HEK293 (cell line): ENCODE measurements at regions not wholly inside any gene's neighbourhood (a gene's known extent, or its start where the extent isn't known, plus 50 kb on each side); places are given as distances from the start of the nearest gene placed in this dataset.

Experiments
- CTCF ChIA-PET: fragments of 350-600 bp; formaldehyde crosslinking; extraction: SDS; loops from one replicate; lab custom pipeline; 2021; ENCODE audit warnings: antibody characterized with exemption; lab: Yijun Ruan, JAX
- POLR2A ChIA-PET: fragments of 300-600 bp; formaldehyde crosslinking; extraction: SDS; loops from one replicate; lab custom pipeline; 2020; ENCODE audit warnings: antibody characterized with exemption, inconsistent platforms; lab: Yijun Ruan, JAX
- H3K27ac ChIP-seq: fragments of 200-500 bp; sonication (Bioruptor generic); 2 replicates; pipeline ENCODE4 v1.5.1; 2014; ENCODE audit warnings: low read depth, low read length, control low read depth, inconsistent platforms; ENCODE audit errors: extremely low read depth
- H3K36me3 ChIP-seq, 2 experiments: fragments of 200-500 bp in 1 of 2; sonication (Bioruptor generic) in 1 of 2; 1 replicate in 1 of 2; 2 replicates in 1 of 2; pipeline ENCODE4 v1.5.1; 2014 to 2017; ENCODE audit warnings: inconsistent platforms in 2 of 2, low read length in 2 of 2; ENCODE audit not compliant: control insufficient read depth in 2 of 2, insufficient read depth in 1 of 2
- H3K4me1 ChIP-seq: fragments of 200-500 bp; sonication (Bioruptor generic); 2 replicates; pipeline ENCODE4 v1.5.1; 2014; ENCODE audit warnings: mild to moderate bottlenecking, low read length, inconsistent platforms; ENCODE audit not compliant: control insufficient read depth, insufficient read depth
- H3K4me3 ChIP-seq: 2 replicates; pipeline ENCODE4 v1.5.1; 2011; ENCODE audit warnings: low read depth, mild to moderate bottlenecking, control low read depth, low read length, moderate library complexity
- H3K9me3 ChIP-seq: fragments of 200-500 bp; sonication (Bioruptor generic); 2 replicates; pipeline ENCODE4 v1.5.1; 2014; ENCODE audit warnings: low read depth, low read length, inconsistent platforms; ENCODE audit not compliant: control insufficient read depth, insufficient read depth
- BCL11A ChIP-seq: fragments of 450-650 bp; formaldehyde crosslinking; IDR thresholded peaks from 2 replicates; pipeline ENCODE4 v1.5.1; 2016; ENCODE audit warnings: low read depth, missing biosample characterization, missing genetic modification characterization
- GLI2 ChIP-seq: fragments of 450-650 bp; formaldehyde crosslinking; IDR thresholded peaks from 2 replicates; pipeline ENCODE4; 2017; ENCODE audit warnings: missing biosample characterization, missing genetic modification characterization, low read depth, borderline replicate concordance
- KLF1 ChIP-seq: fragments of 450-650 bp; formaldehyde crosslinking; IDR thresholded peaks from 2 replicates; pipeline ENCODE4 v1.5.1; 2016; ENCODE audit warnings: missing biosample characterization, missing genetic modification characterization
- MEIS1 ChIP-seq: sonication (generic); formaldehyde crosslinking; IDR thresholded peaks from 2 replicates; pipeline ENCODE4 v1.8.1; 2022; ENCODE audit warnings: missing genetic modification reagents, mild to moderate bottlenecking, borderline replicate concordance
- REPIN1 ChIP-seq: fragments of 450-650 bp; formaldehyde crosslinking; IDR thresholded peaks from 2 replicates; pipeline ENCODE4 v1.5.1; 2017; ENCODE audit warnings: missing biosample characterization, missing genetic modification characterization, low read depth
- SP7 ChIP-seq: fragments of 450-650 bp; formaldehyde crosslinking; IDR thresholded peaks from 2 replicates; pipeline ENCODE4 v1.5.1; 2016; ENCODE audit warnings: missing biosample characterization, missing genetic modification characterization
- ZBTB7A ChIP-seq: fragments of 450-650 bp; formaldehyde crosslinking; IDR thresholded peaks from 2 replicates; pipeline ENCODE4 v1.5.1; 2016; ENCODE audit warnings: low read depth, missing biosample characterization, missing genetic modification characterization
- ZEB2 ChIP-seq: fragments of 450-650 bp; formaldehyde crosslinking; IDR thresholded peaks from 2 replicates; pipeline ENCODE4 v1.5.1; 2016; ENCODE audit warnings: missing biosample characterization, missing genetic modification characterization
- ZFP69B ChIP-seq: fragments of 450-650 bp; formaldehyde crosslinking; IDR thresholded peaks from 2 replicates; pipeline ENCODE4 v1.5.1; 2016; ENCODE audit warnings: missing biosample characterization, missing genetic modification characterization
- ZNF138 ChIP-seq: fragments of 450-650 bp; formaldehyde crosslinking; IDR thresholded peaks from 2 replicates; pipeline ENCODE4 v1.5.1; 2016; ENCODE audit warnings: missing biosample characterization, missing genetic modification characterization, borderline replicate concordance
- ZNF140 ChIP-seq: fragments of 450-650 bp; formaldehyde crosslinking; IDR thresholded peaks from 2 replicates; pipeline ENCODE4 v1.5.1; 2016; ENCODE audit warnings: missing biosample characterization, missing genetic modification characterization
- ZNF146 ChIP-seq: fragments of 450-650 bp; formaldehyde crosslinking; IDR thresholded peaks from 2 replicates; pipeline ENCODE4 v1.5.1; 2016; ENCODE audit warnings: missing biosample characterization, missing genetic modification characterization
- ZNF174 ChIP-seq: fragments of 450-650 bp; formaldehyde crosslinking; IDR thresholded peaks from 2 replicates; pipeline ENCODE4 v1.5.0; 2017; ENCODE audit warnings: missing biosample characterization, mild to moderate bottlenecking, missing genetic modification characterization
- ZNF302 ChIP-seq: fragments of 450-650 bp; formaldehyde crosslinking; IDR thresholded peaks from 2 replicates; pipeline ENCODE4 v1.5.1; 2016; ENCODE audit warnings: missing biosample characterization, missing genetic modification characterization, low read depth
- ZNF311 ChIP-seq: fragments of 450-650 bp; formaldehyde crosslinking; IDR thresholded peaks from 2 replicates; pipeline ENCODE4 v1.5.1; 2017; ENCODE audit warnings: missing biosample characterization, missing genetic modification characterization, borderline replicate concordance
- ZNF324 ChIP-seq: fragments of 450-650 bp; formaldehyde crosslinking; IDR thresholded peaks from 2 replicates; pipeline ENCODE4 v1.5.1; 2016; ENCODE audit warnings: missing biosample characterization, missing genetic modification characterization
- ZNF350 ChIP-seq: fragments of 450-650 bp; formaldehyde crosslinking; IDR thresholded peaks from 2 replicates; pipeline ENCODE4 v1.5.0; 2017; ENCODE audit warnings: missing biosample characterization, mild to moderate bottlenecking, missing genetic modification characterization
- ZNF473 ChIP-seq: fragments of 450-650 bp; formaldehyde crosslinking; IDR thresholded peaks from 2 replicates; pipeline ENCODE4 v1.5.1; 2017; ENCODE audit warnings: missing biosample characterization, missing genetic modification characterization
- ZNF549 ChIP-seq: fragments of 450-650 bp; IDR thresholded peaks from 2 replicates; pipeline ENCODE4 v1.5.1; 2018; ENCODE audit warnings: missing biosample characterization, missing genetic modification characterization, mild to moderate bottlenecking, inconsistent platforms, moderate library complexity
- ZNF571 ChIP-seq: fragments of 450-650 bp; formaldehyde crosslinking; IDR thresholded peaks from 2 replicates; pipeline ENCODE4 v1.5.0; 2017; ENCODE audit warnings: missing biosample characterization, missing genetic modification characterization
- ZNF623 ChIP-seq: fragments of 450-650 bp; formaldehyde crosslinking; IDR thresholded peaks from 2 replicates; pipeline ENCODE4 v1.5.1; 2016; ENCODE audit warnings: missing biosample characterization, missing genetic modification characterization
- ZNF670 ChIP-seq: fragments of 450-650 bp; formaldehyde crosslinking; IDR thresholded peaks from 2 replicates; pipeline ENCODE4 v1.5.1; 2016; ENCODE audit warnings: missing biosample characterization, missing genetic modification characterization, low read depth
- ZNF768 ChIP-seq: fragments of 450-650 bp; formaldehyde crosslinking; IDR thresholded peaks from 2 replicates; pipeline ENCODE4 v1.5.1; 2018; ENCODE audit warnings: missing biosample characterization, mild to moderate bottlenecking, missing genetic modification characterization
- ZNF785 ChIP-seq: fragments of 450-650 bp; formaldehyde crosslinking; IDR thresholded peaks from 2 replicates; pipeline ENCODE4 v1.5.1; 2016; ENCODE audit warnings: missing biosample characterization, missing genetic modification characterization
- ZSCAN18 ChIP-seq: fragments of 450-650 bp; formaldehyde crosslinking; IDR thresholded peaks from 2 replicates; pipeline ENCODE4 v1.5.1; 2016; ENCODE audit warnings: missing biosample characterization, missing genetic modification characterization
- ZSCAN5A ChIP-seq: fragments of 450-650 bp; formaldehyde crosslinking; IDR thresholded peaks from 2 replicates; pipeline ENCODE4 v1.5.1; 2016; ENCODE audit warnings: missing biosample characterization, missing genetic modification characterization
- TF ChIP-seq, protein P1 (sequence below): fragments of 450-650 bp; formaldehyde crosslinking; IDR thresholded peaks from 2 replicates; pipeline ENCODE4 v1.5.1; 2017; ENCODE audit warnings: missing biosample characterization, missing genetic modification characterization
- TF ChIP-seq, protein P2 (sequence below): fragments of 450-650 bp; formaldehyde crosslinking; IDR thresholded peaks from 2 replicates; pipeline ENCODE4 v1.5.1; 2016; ENCODE audit warnings: missing biosample characterization, missing genetic modification characterization

DNA sequence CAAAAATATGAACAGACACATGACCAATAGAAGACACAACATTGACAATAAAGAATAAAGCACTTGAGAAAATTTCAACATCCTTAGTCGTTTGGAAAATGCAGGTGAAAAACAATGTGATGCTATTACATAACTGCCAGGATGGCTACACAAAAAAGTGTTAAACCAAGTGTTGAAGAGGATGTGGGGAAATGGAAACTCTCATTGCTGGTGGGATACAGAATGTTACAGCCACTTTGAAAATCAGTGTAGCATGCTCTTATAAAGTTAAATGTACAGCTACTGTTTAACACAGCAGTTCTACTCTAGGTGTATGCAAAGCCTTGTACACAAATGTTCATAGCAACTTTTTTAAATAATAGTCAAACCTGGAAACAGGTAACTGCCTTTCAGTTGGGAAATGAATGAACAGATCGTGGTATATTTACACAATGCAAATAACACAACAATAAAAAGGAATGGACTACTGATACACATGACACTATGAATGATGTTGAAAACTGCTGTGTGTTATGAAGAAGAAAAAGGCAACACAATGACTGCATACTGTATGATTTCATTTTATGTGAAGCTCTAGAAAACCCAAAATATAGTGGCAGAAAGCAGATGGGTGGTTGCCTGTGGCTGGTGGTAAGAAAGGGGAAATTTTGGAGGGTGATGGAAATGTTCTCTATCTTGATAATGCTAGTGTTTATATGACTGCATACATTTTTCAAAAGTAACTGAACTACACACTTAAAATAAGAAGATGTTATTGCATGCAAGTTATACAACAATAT is 102.2 kb upstream of the VIPR2 start:
- no peaks in the 10 kb centered on the region for H3K36me3 ChIP-seq
- H3K4me3 ChIP-seq = no peak overlapping the region
- ChIA-PET CTCF (no interaction called here), POLR2A (no interaction called here)
- H3K27ac ChIP-seq = no peak overlapping the region
- TF ChIP-seq GLI2 (tag by site-specific recombination) (no peak), ZNF302 (no peak), ZNF623 (tag by site-specific recombination) (no peak), ZNF140 (tag by site-specific recombination) (no peak), ZNF311 (tag by site-specific recombination) (no peak), BCL11A (no peak), ZNF670 (tag by site-specific recombination) (no peak), ZNF571 (tag by site-specific recombination) (no peak), ZSCAN5A (tag by site-specific recombination) (no peak), ZNF768 (tag by site-specific recombination) (no peak), ZNF146 (tag by site-specific recombination) (no peak), ZSCAN18 (tag by site-specific recombination) (no peak), ZEB2 (no peak), MEIS1 (CRISPR knock-in tag) (no peak)
- TF ChIP-seq, protein P1, sequence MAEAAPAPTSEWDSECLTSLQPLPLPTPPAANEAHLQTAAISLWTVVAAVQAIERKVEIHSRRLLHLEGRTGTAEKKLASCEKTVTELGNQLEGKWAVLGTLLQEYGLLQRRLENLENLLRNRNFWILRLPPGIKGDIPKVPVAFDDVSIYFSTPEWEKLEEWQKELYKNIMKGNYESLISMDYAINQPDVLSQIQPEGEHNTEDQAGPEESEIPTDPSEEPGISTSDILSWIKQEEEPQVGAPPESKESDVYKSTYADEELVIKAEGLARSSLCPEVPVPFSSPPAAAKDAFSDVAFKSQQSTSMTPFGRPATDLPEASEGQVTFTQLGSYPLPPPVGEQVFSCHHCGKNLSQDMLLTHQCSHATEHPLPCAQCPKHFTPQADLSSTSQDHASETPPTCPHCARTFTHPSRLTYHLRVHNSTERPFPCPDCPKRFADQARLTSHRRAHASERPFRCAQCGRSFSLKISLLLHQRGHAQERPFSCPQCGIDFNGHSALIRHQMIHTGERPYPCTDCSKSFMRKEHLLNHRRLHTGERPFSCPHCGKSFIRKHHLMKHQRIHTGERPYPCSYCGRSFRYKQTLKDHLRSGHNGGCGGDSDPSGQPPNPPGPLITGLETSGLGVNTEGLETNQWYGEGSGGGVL (tag by site-specific recombination) = no peak
- no peaks in the 10 kb centered on the region for H3K4me1 ChIP-seq
- H3K9me3 ChIP-seq = no peaks in the 10 kb centered on the region

DNA sequence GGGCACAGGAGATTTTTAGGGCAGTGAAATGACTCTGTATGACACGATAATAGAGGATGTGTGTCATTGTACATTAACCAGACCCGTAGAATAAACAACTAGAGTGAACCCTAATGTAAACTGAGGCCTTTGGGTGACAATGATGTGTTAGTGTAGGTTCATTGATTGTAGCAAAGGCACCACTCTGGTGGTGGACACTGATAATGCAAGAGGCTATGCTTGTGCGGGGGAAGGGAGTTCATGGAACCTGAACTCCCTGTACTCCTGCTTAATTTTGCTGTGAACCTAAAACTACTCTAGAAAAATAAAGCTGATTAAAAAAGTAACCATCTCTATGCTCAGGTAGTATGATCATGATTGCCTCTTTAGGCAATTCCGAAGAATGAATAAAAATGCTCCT is 96.3 kb upstream of the VIPR2 start:
- H3K27ac ChIP-seq = no peak overlapping the region
- no peak overlapping the region for H3K4me3 ChIP-seq
- CTCF ChIA-PET = no interaction called here
- H3K36me3 ChIP-seq = no peaks in the 10 kb centered on the region
- POLR2A ChIA-PET = interaction anchor here (1.0 kb wide), 1 partner anchor 9 kb away, joined by 4 read pairs; no protein-coding TSS in a partner anchor
- no peaks in the 10 kb centered on the region for H3K4me1 ChIP-seq
- H3K9me3 ChIP-seq = no peaks in the 10 kb centered on the region
- TF ChIP-seq ZNF174 (tag by site-specific recombination) (no peak), MEIS1 (CRISPR knock-in tag) (no peak), KLF1 (no peak), ZNF549 (tag by site-specific recombination) (no peak), ZNF324 (no peak), ZBTB7A (no peak), SP7 (tag by site-specific recombination) (no peak), ZNF138 (tag by site-specific recombination) (no peak), ZNF350 (tag by site-specific recombination) (no peak), REPIN1 (no peak), ZNF785 (tag by site-specific recombination) (no peak), ZFP69B (no peak), ZNF473 (tag by site-specific recombination) (no peak)
- TF ChIP-seq, protein P2, sequence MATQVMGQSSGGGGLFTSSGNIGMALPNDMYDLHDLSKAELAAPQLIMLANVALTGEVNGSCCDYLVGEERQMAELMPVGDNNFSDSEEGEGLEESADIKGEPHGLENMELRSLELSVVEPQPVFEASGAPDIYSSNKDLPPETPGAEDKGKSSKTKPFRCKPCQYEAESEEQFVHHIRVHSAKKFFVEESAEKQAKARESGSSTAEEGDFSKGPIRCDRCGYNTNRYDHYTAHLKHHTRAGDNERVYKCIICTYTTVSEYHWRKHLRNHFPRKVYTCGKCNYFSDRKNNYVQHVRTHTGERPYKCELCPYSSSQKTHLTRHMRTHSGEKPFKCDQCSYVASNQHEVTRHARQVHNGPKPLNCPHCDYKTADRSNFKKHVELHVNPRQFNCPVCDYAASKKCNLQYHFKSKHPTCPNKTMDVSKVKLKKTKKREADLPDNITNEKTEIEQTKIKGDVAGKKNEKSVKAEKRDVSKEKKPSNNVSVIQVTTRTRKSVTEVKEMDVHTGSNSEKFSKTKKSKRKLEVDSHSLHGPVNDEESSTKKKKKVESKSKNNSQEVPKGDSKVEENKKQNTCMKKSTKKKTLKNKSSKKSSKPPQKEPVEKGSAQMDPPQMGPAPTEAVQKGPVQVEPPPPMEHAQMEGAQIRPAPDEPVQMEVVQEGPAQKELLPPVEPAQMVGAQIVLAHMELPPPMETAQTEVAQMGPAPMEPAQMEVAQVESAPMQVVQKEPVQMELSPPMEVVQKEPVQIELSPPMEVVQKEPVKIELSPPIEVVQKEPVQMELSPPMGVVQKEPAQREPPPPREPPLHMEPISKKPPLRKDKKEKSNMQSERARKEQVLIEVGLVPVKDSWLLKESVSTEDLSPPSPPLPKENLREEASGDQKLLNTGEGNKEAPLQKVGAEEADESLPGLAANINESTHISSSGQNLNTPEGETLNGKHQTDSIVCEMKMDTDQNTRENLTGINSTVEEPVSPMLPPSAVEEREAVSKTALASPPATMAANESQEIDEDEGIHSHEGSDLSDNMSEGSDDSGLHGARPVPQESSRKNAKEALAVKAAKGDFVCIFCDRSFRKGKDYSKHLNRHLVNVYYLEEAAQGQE (tag by site-specific recombination) = no peak
